HG03520 (cell line): ENCODE measurements at regions not wholly inside any gene's neighbourhood (a gene's known extent, or its start where the extent isn't known, plus 50 kb on each side); places are given as distances from the start of the nearest gene placed in this dataset.

Source experiments
- ATAC-seq: cut with Tn5 transposase; IDR thresholded peaks from one replicate; pipeline ENCODE4 v1.9.1; 2021; ENCODE audit warnings: mild to moderate bottlenecking, moderate library complexity; ENCODE audit not compliant: unreplicated experiment

DNA sequence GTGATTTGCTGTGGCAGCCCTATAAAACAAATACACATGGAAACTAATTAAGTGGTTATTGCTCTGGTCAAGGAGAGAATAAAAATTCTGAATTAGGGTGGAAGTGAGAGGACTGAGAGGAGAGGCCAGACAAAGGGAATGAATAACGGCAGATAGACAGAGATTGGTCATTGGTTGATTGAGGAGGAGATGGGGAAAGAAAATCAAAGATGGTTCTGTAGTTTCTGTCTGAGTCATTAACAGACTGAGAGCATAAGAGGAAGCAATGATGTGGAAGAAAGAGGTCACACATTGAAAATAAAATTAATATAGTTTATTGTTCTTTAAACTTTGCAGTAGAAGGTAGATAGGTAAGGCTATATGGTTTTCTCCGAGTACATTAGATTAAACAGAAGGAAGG lies 469.8 kb downstream of the ACTL7B start:
- no peak for ATAC-seq

DNA sequence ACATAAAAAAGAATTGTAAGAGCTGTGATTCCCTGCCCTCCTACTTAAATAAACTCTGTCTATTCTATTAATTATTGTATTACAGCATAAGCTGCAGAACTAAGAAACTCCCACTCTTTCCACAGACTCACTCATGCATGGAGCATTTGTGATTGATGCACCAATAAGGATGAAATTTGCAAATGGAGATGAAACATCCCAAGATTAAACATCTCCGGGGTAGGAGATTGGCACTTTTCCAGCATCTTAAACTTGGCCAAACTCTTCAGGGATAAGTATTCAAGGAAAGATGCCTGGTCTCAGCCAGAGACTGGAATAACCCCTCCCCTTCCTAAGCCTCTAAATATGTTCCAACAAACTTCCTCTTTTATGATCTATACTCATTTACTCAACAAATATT lies 472.0 kb downstream of the ACTL7B start:
- ATAC-seq, result no peak

DNA sequence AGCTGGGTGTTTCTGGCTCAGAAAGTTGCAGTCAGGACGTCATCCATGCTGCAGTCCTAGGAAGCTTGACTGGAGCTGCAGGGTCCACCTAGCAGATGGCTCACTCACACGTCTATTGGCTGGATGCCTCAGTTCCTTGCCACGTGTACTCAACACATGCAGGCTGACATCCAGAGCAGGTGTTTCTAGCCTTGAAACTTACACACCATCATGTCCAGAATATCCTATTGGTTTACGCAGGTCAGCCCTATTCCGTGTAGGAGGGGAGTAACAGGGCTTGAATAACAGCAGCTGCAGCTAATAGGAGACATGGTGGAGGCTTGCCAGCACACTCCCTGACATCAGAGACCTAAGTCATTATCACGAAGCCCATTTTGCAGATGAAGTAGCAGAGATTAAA lies 473.5 kb downstream of the ACTL7B start:
- ATAC-seq, result no peak

- no peak for ATAC-seq
Observed at GRCh38 chr9:108377881-108378280, 477.9 kb downstream of the ACTL7B start.

DNA sequence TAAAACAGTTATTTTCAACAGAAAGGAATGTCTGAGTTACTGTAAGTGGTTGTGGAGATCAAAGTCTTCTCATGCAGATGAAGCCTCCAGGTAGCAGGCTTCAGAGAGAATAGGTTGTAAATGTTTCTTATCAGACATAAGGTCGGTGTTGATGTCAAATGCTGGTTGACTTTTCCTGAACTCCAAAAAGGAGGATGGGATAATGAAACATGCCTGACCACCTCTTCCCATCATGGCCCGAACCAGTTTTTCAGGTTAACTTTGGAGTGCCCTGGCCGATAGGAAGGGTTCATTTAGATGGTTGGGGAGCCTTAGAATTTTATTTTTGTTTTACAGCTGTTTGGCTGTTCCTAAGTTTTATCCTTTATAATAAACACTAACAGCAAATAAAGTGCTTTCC lies 478.4 kb downstream of the ACTL7B start:
- no peak for ATAC-seq

DNA sequence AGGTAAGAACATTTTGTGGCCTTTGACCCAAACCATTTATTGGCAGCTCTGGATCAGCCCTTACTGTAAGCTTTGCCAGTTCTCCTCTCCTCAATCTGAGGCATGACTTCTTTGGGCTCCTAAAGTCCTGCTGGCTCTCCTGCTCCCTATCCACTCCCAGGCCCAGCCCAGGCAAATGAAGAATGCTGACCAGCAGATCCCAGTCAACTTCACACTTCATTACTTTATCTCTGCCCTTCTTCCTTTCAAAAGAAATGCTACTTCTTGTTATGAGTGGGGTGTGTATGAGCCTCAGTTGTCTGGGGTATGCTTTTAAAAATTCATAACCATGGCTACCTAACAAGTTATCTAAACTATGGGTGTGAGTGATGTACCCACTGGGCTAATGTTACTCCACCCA lies 479.6 kb downstream of the ACTL7B start:
- no peak for ATAC-seq

GRCh38 chr9:108374626-108375025 lies 481.2 kb downstream of the ACTL7B start:
- no peak for ATAC-seq

GRCh38 chr9:108367188-108367587 lies 488.6 kb downstream of the ACTL7B start:
- no peak for ATAC-seq

DNA sequence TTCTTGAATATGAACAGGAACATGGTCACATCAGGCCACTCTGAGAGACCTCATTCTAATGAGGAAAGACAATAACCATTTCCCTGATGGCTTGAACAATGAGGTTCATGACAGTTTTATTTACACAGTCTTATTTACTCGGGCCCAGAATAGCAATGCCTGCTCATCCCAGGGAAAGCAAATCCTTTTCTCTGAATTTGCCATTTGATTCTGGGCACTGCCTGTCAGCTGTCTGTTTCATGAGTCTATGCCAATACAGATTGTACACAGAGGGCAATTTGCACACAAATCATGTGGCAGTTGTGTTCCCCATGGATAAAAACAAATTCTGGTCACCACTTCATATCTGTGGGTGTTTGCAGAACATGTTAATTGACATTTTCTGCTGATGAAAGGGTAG lies 492.5 kb downstream of the ACTL7B start:
- no peak for ATAC-seq

GRCh38 chr9:108360304-108360703 lies 495.5 kb downstream of the ACTL7B start:
- no peak for ATAC-seq

GRCh38 chr9:108356806-108357205 lies 499.0 kb downstream of the ACTL7B start:
- no peak for ATAC-seq

DNA sequence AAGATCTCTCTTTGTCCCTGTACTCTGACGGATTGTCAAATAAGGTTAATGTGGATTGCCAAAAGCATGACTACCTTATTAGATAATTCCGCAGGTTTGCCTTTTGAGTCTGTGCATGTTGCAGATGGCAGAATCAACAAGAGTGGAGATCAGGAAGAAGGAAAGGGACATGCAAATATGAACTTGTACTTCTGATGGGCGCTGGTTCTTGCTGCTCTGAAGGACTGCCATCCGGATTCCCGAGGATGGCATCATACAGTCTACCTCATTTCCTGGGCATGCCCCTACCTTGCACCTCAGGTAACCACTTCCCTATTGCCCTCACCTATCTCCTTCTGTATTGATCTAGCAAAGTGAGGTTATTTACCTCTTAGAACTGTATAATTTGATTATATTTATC lies 504.2 kb downstream of the ACTL7B start:
- no peak for ATAC-seq

DNA sequence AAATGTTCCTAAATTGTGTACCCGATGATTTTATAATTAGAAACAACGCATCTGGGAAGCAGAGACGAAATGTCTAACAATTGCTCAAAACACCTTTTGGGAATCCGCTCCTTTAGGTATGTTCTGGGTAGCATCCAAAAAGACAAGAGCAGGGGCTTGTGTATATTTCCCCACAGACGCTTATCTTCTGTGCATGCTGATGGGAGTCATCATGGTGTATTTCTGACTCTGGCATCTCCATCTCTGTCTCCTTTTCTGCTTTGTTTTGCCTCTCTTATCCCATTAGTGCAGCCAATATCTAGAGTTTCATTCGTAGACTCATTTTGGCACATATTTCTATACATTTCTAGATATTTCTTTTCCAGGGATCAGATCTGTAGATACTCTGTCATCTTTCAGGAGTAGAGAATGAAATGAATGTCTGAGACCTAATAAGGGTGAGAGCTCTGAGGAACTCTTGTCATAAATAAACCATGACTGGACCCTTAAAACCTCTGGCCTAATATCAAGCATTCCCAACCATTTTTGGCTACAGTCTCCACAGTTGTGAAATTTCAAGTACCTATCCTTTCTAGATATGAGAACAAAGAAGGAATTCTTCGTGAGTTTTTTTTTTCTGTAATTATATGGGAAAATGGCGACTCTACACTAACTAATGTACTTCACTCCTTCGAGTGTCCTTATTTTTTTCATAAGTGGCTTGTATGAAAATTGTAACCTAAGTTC lies 508.2 kb downstream of the ACTL7B start:
- no peak for ATAC-seq

DNA sequence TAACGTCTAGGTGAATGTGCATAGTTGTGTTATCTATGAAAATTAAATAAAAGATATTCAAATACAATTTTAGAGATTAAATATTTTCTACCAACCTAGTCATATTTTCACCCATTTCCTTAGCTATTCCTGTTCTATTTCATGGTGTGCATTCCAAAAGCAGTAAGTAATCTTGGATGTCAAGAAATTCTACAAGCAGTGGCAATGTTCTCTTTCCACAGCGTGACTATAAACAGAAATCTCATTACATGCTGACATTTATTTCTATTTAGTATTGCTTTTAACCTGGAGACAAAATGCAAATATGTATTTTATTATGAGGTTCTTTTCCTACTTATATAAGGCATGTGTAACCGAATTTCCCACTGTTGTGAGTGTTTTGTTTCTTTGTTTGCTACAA lies 510.0 kb downstream of the ACTL7B start:
- ATAC-seq, result no peak

DNA sequence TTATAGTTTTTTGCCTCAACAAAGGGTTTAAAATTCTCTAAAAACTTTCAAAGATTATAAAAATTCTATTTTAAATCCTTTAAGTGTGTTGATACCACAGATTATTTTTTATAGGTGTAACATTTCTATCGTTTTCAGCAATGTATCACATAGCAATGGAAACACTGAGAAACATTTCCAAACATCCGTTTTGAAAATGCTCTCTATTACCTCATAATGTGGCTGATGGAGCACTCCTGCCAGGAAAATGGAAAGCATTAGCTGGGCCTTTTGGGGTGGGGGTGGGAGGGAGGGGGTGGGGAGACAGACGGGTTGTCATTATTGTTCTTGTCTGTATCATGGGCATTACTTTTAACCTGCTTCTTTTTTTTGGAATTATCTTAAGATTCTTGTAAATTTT lies 516.5 kb downstream of the ACTL7B start:
- ATAC-seq, result no peak

GRCh38 chr9:108336575-108336974 lies 519.2 kb downstream of the ACTL7B start:
- no peak for ATAC-seq

DNA sequence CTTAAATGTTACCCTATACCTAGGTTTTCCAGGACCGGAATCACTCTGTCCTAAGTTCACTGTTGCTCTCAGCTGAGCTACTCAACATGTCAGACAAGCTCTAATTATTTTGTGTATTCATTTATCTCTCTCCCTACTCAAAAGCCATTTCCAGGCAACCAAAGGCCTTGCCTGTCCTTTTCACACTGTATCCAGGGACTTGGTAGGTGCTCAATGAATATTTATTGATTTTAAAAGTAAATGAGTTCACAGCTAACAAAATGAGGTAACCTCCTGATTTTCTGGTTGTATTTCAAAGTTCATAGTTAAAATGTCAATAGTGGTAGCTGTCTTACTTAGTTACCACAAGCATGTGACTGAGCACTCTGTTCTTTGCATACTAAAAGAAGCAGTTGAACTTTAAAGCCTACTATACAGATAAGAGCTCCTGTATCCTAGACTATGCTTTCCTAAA lies 522.2 kb downstream of the ACTL7B start:
- ATAC-seq, result no peak

DNA sequence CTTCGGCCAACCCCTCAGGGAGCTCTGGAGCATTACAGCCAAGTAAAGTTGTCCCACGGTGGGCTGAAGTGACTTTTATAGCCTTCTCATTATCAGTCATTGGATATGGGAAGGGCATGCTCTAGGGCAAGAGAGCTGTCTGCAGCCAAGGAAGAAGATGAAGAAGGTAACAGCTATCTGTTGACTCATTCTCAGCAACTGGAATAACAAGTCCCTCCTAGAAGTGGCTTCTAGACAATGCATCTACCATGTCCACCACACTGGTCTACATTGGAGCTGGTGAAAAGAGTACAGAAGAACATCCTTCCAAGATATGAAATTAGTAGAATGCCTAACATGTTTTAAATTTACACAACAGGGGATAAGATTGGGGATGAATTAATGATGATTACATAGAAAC lies 524.2 kb downstream of the ACTL7B start:
- no peak for ATAC-seq

DNA sequence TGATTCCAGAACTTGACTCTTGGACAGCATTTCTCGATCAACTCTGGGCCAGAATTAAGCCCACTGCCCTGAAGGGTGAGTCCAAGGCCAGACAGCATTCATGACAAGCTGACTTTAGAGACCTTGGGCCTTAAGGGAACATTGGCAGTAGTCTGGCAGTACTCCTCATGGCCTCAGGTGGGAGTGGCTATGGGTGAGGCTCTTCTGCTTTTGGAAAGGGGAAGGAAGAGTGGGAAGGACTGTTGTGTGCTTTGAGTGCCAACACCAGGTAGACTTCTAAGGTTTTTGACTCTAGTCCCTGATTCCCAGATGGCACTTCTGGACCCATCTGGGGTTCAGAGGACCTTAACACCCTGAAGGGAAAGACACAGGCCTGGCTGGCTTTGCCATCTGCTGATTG lies 530.4 kb downstream of the ACTL7B start:
- ATAC-seq, result no peak

GRCh38 chr9:108323615-108324014 lies 532.2 kb downstream of the ACTL7B start:
- no peak for ATAC-seq

- ATAC-seq, result no peak
Observed at GRCh38 chr9:108322326-108323098, 533.3 kb downstream of the ACTL7B start.

GRCh38 chr9:108316630-108317029 lies 539.2 kb downstream of the ACTL7B start:
- ATAC-seq, result no peak
